ENCODE measurements at regions not wholly inside any gene's neighbourhood (a gene's known extent, or its start where the extent isn't known, plus 50 kb on each side); places are given as distances from the start of the nearest gene placed in this dataset.
"Not testable (repeated sequence)": the region's sequence is repeated elsewhere in the genome, so short reads cannot be mapped to it uniquely, and the experiment has no call there.

DNA sequence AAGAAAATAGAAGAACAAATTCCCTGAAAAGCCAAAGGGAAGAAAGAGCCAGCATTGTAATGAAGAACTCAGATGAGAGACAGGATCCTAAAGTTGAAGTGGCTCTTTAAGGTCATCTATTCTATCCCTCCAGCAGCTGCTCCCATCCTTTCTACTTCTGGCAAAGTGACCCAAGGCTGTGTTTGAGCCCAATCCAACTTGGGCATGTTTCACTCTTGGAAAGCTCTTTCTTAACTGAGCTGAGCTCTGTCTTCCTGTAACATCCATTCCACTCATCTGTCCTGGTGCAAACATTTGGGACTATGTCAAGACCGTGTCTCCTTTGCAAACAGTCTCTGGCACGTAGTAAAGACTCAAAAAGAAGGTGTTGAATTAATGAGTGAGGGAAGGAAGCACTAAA, 298.1 kb upstream of the IGF1R start:
- Histone ChIP-seq H3K79me2 (ENCODE audit: control insufficient read depth, insufficient read depth, low read length) (no peaks in the 10 kb centered on the region), H3K27me3 (ENCODE audit: control insufficient read depth in 2 of 2, insufficient read depth in 2 of 2, low read length in 2 of 2) (no peaks in the 10 kb centered on the region), H3K4me1 (ENCODE audit: control insufficient read depth, extremely low read depth, insufficient read depth, low read length) (no peaks in the 10 kb centered on the region), H3K27ac (ENCODE audit: insufficient read depth, low read depth, low read length) (no peak overlapping the region), H3K9me3 (replicated peaks; ENCODE audit: control insufficient read depth, insufficient read depth, low read length) (peaks cover 2% of the 10 kb centered on the region), H3K4me2 (ENCODE audit: insufficient read depth, low read length) (no peak overlapping the region), H2AFZ (ENCODE audit: low read depth, low read length) (no peak overlapping the region), H3K9ac (replicated peaks; ENCODE audit: extremely low read depth, insufficient read depth, low read length) (no peak overlapping the region), H3K36me3 (ENCODE audit: control insufficient read depth in 2 of 2, extremely low read depth in 1 of 2, insufficient read depth in 2 of 2, low read length in 2 of 2) (no peaks in the 10 kb centered on the region), H3K9me1 (replicated peaks; ENCODE audit: control insufficient read depth, extremely low read depth, insufficient read depth, low read length) (no peaks in the 10 kb centered on the region), H4K20me1 (replicated peaks; ENCODE audit: control insufficient read depth, extremely low read depth, insufficient read depth, low read length) (no peaks in the 10 kb centered on the region), H3K4me3 (replicated peaks in 1 of 3; ENCODE audit: insufficient read depth in 1 of 3, low read depth in 1 of 3, low read length in 3 of 3) (no peak overlapping the region)
- CTCF ChIA-PET: no interaction called here
- TF ChIP-seq GATA2 (IDR thresholded peaks at IDR 0.05; ENCODE audit: insufficient read depth, insufficient read length, low read depth, low read length) (no peak), POLR2AphosphoS5 (IDR thresholded peaks at IDR 0.05; ENCODE audit: insufficient read depth, low read depth, low read length) (no peak), EZH2 (IDR thresholded peaks at IDR 0.05; ENCODE audit: borderline replicate concordance, low read depth, low read length, severe bottlenecking) (no peak), FOS (IDR thresholded peaks at IDR 0.05; ENCODE audit: borderline replicate concordance, insufficient read depth, low read length) (no peak), JUN (IDR thresholded peaks at IDR 0.05; ENCODE audit: borderline replicate concordance, insufficient read depth, insufficient read length, low read depth) (no peak), POLR2A (IDR thresholded peaks at IDR 0.05; ENCODE audit: low read depth, low read length) (no peak), MYC (IDR thresholded peaks at IDR 0.05; ENCODE audit: low read depth, low read length) (no peak)
- TF ChIP-seq, protein P1, sequence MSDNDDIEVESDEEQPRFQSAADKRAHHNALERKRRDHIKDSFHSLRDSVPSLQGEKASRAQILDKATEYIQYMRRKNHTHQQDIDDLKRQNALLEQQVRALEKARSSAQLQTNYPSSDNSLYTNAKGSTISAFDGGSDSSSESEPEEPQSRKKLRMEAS (IDR thresholded peaks at IDR 0.05; ENCODE audit: insufficient read depth, insufficient read length): no peak
- TF ChIP-seq, protein P2, sequence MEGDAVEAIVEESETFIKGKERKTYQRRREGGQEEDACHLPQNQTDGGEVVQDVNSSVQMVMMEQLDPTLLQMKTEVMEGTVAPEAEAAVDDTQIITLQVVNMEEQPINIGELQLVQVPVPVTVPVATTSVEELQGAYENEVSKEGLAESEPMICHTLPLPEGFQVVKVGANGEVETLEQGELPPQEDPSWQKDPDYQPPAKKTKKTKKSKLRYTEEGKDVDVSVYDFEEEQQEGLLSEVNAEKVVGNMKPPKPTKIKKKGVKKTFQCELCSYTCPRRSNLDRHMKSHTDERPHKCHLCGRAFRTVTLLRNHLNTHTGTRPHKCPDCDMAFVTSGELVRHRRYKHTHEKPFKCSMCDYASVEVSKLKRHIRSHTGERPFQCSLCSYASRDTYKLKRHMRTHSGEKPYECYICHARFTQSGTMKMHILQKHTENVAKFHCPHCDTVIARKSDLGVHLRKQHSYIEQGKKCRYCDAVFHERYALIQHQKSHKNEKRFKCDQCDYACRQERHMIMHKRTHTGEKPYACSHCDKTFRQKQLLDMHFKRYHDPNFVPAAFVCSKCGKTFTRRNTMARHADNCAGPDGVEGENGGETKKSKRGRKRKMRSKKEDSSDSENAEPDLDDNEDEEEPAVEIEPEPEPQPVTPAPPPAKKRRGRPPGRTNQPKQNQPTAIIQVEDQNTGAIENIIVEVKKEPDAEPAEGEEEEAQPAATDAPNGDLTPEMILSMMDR (IDR thresholded peaks at IDR 0.05; ENCODE audit: extremely low read depth in 1 of 2, insufficient read depth in 1 of 2, low read depth in 1 of 2, low read length in 2 of 2): no peak
- no peak for FAIRE-seq
- DNase-seq (ENCODE audit: low read depth, low spot score): no peak
- intact Hi-C loops (cut with micrococcal nuclease) (no loop called here), dilution Hi-C loops (cut with MboI; ENCODE audit: extremely low pct_ligation_motif_present, low sequenced_read_pairs) (no loop called here)
- POLR2A ChIA-PET: no interaction called here
- BruUV-seq (replicated peaks): no TSS peak

DNA sequence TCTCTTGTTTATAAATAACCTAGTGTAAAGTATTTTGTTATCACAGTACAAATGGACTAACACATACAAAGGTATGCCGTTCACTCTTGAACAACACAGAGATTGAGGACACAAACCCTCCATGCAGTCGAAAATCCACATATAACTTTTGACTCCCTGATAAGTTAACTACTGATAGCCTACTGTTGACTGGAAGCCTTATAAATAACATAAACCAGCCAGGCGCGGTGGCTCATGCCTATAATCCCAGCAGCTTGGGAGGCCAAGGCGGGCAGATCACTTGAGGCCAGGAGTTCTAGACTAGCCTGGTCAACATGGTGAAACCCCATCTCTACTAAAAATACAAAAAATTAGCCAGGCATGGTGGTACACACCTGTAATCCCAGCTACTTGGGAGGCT, 290.1 kb upstream of the IGF1R start:
- CTCF ChIA-PET; H3K36me3 ChIP-seq (ENCODE audit: control insufficient read depth in 2 of 2, extremely low read depth in 1 of 2, insufficient read depth in 2 of 2, low read length in 2 of 2); H3K4me3 ChIP-seq (replicated peaks in 1 of 3; ENCODE audit: insufficient read depth in 1 of 3, low read depth in 1 of 3, low read length in 3 of 3); intact Hi-C loops (cut with micrococcal nuclease); H3K4me2 ChIP-seq (ENCODE audit: insufficient read depth, low read length); H3K9ac ChIP-seq (replicated peaks; ENCODE audit: extremely low read depth, insufficient read depth, low read length); dilution Hi-C loops (cut with MboI; ENCODE audit: extremely low pct_ligation_motif_present, low sequenced_read_pairs); H3K79me2 ChIP-seq (ENCODE audit: control insufficient read depth, insufficient read depth, low read length); H3K9me1 ChIP-seq (replicated peaks; ENCODE audit: control insufficient read depth, extremely low read depth, insufficient read depth, low read length); H3K27me3 ChIP-seq (ENCODE audit: control insufficient read depth in 2 of 2, insufficient read depth in 2 of 2, low read length in 2 of 2); BruUV-seq (replicated peaks); DNase-seq (ENCODE audit: low read depth, low spot score); H3K27ac ChIP-seq (ENCODE audit: insufficient read depth, low read depth, low read length); H4K20me1 ChIP-seq (replicated peaks; ENCODE audit: control insufficient read depth, extremely low read depth, insufficient read depth, low read length); H2AFZ ChIP-seq (ENCODE audit: low read depth, low read length); H3K4me1 ChIP-seq (ENCODE audit: control insufficient read depth, extremely low read depth, insufficient read depth, low read length); H3K9me3 ChIP-seq (replicated peaks; ENCODE audit: control insufficient read depth, insufficient read depth, low read length); FAIRE-seq; POLR2A ChIA-PET: not testable (repeated sequence)
